Testis (tissue), 2 donors: ENCODE measurements at regions not wholly inside any gene's neighbourhood (a gene's known extent, or its start where the extent isn't known, plus 50 kb on each side); places are given as distances from the start of the nearest gene placed in this dataset.

Source experiments
- CTCF ChIP-seq, 3 experiments: fragments of 450-650 bp in 2 of 3; fragments of 200-600 bp in 1 of 3; sonication (generic) in 1 of 3; IDR thresholded peaks; one replicate each; pipeline ENCODE4 v1.5.1; 2016 to 2019; ENCODE audit warnings: antibody characterized with exemption in 3 of 3, mild to moderate bottlenecking in 2 of 3, moderate library complexity in 1 of 3
- POLR2A ChIP-seq: fragments of 450-650 bp; IDR thresholded peaks from one replicate; pipeline ENCODE4 v1.6.1; 2017; ENCODE audit warnings: antibody characterized with exemption, mild to moderate bottlenecking, moderate library complexity

- TF ChIP-seq CTCF (IDR thresholded peaks at IDR 0.05) = no peak
- TF ChIP-seq POLR2A = no peak
Observed at GRCh38 chr5:107286447-107287098, 384.2 kb downstream of the EFNA5 start.
